Keratinocyte (primary cell): ENCODE measurements at regions not wholly inside any gene's neighbourhood (a gene's known extent, or its start where the extent isn't known, plus 50 kb on each side); places are given as distances from the start of the nearest gene placed in this dataset.

Source experiments
- DNase-seq: peaks from one replicate; pipeline ENCODE4 v3.0.0-alpha.2; 2011; ENCODE audit warnings: low read depth, missing footprints, low spot score
- FAIRE-seq: peaks from 2 replicates; lab custom pipeline; 2011; peaks lifted over from hg19 to GRCh38; lab: Jason Lieb, UNC
- H2AFZ ChIP-seq: 2 replicates; pipeline ENCODE4 v1.6.0; 2012; ENCODE audit warnings: low read length, control low read depth, inconsistent platforms; ENCODE audit not compliant: control insufficient read depth
- H3K27ac ChIP-seq: 2 replicates; pipeline ENCODE4 v1.5.1; 2011; ENCODE audit warnings: low read length; ENCODE audit not compliant: control insufficient read depth, insufficient read depth
- H3K27me3 ChIP-seq: 3 replicates; pipeline ENCODE4 v1.6.0; 2011; ENCODE audit warnings: low read length; ENCODE audit not compliant: control insufficient read depth, insufficient read depth; ENCODE audit errors: extremely low read depth
- H3K36me3 ChIP-seq, 2 experiments: 2 replicates in 1 of 2; 3 replicates in 1 of 2; pipeline ENCODE4 v1.5.1; 2011; ENCODE audit warnings: low read length in 2 of 2, mild to moderate bottlenecking in 1 of 2; ENCODE audit not compliant: control insufficient read depth in 2 of 2, insufficient read depth in 2 of 2; ENCODE audit errors: extremely low read depth in 1 of 2
- H3K4me1 ChIP-seq: 3 replicates; pipeline ENCODE4 v1.5.1; 2011; ENCODE audit warnings: low read length; ENCODE audit not compliant: control insufficient read depth, insufficient read depth; ENCODE audit errors: extremely low read depth
- H3K4me2 ChIP-seq: 3 replicates; pipeline ENCODE4 v1.6.0; 2011; ENCODE audit warnings: low read depth, low read length; ENCODE audit not compliant: control insufficient read depth, insufficient read depth; ENCODE audit errors: extremely low read depth
- H3K4me3 ChIP-seq, 3 experiments: fragments of 200-600 bp in 1 of 3; sonication (generic) in 1 of 3; 2 replicates in 2 of 3; 3 replicates in 1 of 3; pipeline ENCODE4 v1.5.1; 2011 to 2016; ENCODE audit warnings: low read length in 3 of 3, mild to moderate bottlenecking in 3 of 3, control low read depth in 2 of 3, inconsistent platforms in 1 of 3, low read depth in 1 of 3, mixed read lengths in 1 of 3, mixed run types in 1 of 3, moderate library complexity in 1 of 3; ENCODE audit not compliant: control insufficient read depth in 2 of 3, insufficient read depth in 2 of 3; ENCODE audit errors: extremely low read depth in 1 of 3
- H3K79me2 ChIP-seq: 2 replicates; pipeline ENCODE4 v1.6.0; 2012; ENCODE audit warnings: low read length; ENCODE audit not compliant: control insufficient read depth, insufficient read depth
- H3K9ac ChIP-seq: 3 replicates; pipeline ENCODE4 v1.6.0; 2011; ENCODE audit warnings: low read length; ENCODE audit not compliant: control insufficient read depth, insufficient read depth; ENCODE audit errors: extremely low read depth
- H3K9me1 ChIP-seq: 3 replicates; pipeline ENCODE4 v1.6.0; 2011; ENCODE audit warnings: low read length; ENCODE audit not compliant: control insufficient read depth, insufficient read depth; ENCODE audit errors: extremely low read depth
- H3K9me3 ChIP-seq: 2 replicates; pipeline ENCODE4 v1.5.1; 2012; ENCODE audit warnings: low read depth, low read length; ENCODE audit not compliant: control insufficient read depth
- H4K20me1 ChIP-seq: 3 replicates; pipeline ENCODE4 v1.6.0; 2011; ENCODE audit warnings: low read length; ENCODE audit not compliant: control insufficient read depth, insufficient read depth; ENCODE audit errors: extremely low read depth
- EZH2 ChIP-seq: IDR thresholded peaks from one replicate; pipeline ENCODE4 v1.6.1; 2012; ENCODE audit warnings: inconsistent platforms, mild to moderate bottlenecking, low read length, moderate library complexity
- dilution Hi-C: fragments of 300-500 bp; cut with MboI; formaldehyde crosslinking; loops from one replicate; pipeline ENCODE4 v1.7.0; 2020; ENCODE audit warnings: low sequenced_read_pairs; ENCODE audit not compliant: extremely low pct_ligation_motif_present
- TF ChIP-seq, protein P1 (sequence below), 3 experiments: IDR thresholded peaks in 1 of 3; conservative IDR thresholded peaks in 1 of 3; optimal IDR thresholded peaks in 1 of 3; 2 replicates in 2 of 3; 3 replicates in 1 of 3; pipeline versions ENCODE3 to v1.5.1; 2011; ENCODE audit warnings: low read length in 3 of 3, mild to moderate bottlenecking in 3 of 3, moderate library complexity in 2 of 3, control low read depth in 1 of 3, inconsistent platforms in 1 of 3; ENCODE audit not compliant: insufficient read depth in 2 of 3; ENCODE audit errors: extremely low read depth in 1 of 3

DNA sequence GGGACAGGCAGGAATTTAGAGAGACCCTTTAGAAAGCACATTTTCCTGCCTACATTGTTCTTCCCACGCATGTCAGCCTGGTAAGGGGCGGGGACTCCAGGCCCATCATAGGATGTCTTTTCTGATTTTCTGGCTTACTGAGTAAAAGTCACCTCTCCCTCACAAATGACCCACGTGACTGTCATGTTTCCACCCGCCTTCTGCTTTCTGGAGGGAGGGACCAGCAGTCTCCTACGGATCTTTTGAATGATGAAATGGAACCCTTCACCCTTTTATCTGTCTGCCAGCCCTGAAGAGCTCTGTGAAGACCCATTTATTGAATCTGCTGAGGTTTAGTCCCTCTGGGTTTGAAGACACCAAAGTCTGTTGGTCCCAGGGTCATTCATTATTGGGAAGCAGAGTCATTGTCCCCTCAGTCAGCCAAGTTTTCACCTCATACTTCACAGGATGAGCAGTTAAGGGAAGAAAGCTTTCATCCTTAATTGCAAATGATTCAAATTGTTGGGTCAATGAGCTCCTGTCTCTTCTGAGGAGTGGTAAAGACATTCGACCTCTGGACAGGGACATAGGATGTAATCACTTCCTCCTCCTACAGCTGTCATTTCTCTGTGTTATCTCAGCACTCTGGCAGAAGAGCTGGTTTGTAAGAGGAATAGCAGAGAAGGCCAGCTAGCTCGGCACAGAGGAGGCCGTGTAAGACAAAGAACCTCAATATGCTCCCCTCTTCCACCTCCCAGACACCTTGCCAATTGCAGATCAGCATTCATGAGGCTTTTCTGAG is 446.1 kb downstream of the HS3ST3B1 start:
- H4K20me1 ChIP-seq = no peaks in the 10 kb centered on the region
- FAIRE-seq = no peak
- H2AFZ ChIP-seq = no peak overlapping the region
- no peak overlapping the region for H3K9ac ChIP-seq
- peaks cover 9% of the 10 kb centered on the region for H3K4me1 ChIP-seq
- H3K27ac ChIP-seq = no peak overlapping the region
- no peak overlapping the region for H3K4me2 ChIP-seq
- DNase-seq = no peak
- no peaks in the 10 kb centered on the region for H3K36me3 ChIP-seq
- no peak for TF ChIP-seq EZH2
- TF ChIP-seq, protein P1, sequence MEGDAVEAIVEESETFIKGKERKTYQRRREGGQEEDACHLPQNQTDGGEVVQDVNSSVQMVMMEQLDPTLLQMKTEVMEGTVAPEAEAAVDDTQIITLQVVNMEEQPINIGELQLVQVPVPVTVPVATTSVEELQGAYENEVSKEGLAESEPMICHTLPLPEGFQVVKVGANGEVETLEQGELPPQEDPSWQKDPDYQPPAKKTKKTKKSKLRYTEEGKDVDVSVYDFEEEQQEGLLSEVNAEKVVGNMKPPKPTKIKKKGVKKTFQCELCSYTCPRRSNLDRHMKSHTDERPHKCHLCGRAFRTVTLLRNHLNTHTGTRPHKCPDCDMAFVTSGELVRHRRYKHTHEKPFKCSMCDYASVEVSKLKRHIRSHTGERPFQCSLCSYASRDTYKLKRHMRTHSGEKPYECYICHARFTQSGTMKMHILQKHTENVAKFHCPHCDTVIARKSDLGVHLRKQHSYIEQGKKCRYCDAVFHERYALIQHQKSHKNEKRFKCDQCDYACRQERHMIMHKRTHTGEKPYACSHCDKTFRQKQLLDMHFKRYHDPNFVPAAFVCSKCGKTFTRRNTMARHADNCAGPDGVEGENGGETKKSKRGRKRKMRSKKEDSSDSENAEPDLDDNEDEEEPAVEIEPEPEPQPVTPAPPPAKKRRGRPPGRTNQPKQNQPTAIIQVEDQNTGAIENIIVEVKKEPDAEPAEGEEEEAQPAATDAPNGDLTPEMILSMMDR (optimal IDR thresholded peaks at IDR 0.05 in 1 of 3, IDR thresholded peaks at IDR 0.05 in 1 of 3, conservative IDR thresholded peaks at IDR 0.05 in 1 of 3; ENCODE audit: extremely low read depth in 1 of 3, insufficient read depth in 2 of 3, low read length in 3 of 3) = no peak
- no peak overlapping the region for H3K4me3 ChIP-seq
- H3K9me1 ChIP-seq = no peaks in the 10 kb centered on the region
- no peaks in the 10 kb centered on the region for H3K27me3 ChIP-seq
- dilution Hi-C loops = no loop called here
- no peaks in the 10 kb centered on the region for H3K79me2 ChIP-seq
- no peaks in the 10 kb centered on the region for H3K9me3 ChIP-seq

DNA sequence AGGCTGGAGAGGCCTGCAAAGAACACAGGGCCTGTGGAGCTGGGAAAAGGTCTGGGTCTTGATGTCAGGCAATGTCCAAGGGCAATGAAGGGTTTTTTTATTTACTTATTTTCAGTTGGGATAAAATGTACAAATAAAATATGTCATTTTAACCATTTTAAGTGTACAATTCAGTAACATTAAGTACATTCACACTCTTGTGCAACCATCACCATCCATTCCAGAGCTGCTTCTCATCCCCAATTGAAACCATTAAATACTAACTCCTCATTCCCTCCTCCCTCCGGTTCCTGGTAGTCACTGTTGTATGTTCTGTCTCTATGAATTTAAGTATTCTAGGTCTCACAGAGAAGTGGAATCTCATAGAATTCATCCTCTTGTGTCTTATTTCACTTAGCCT is 444.7 kb downstream of the HS3ST3B1 start:
- dilution Hi-C loops = no loop called here
- no peaks in the 10 kb centered on the region for H3K79me2 ChIP-seq
- no peaks in the 10 kb centered on the region for H3K9me3 ChIP-seq
- DNase-seq (no peak), FAIRE-seq (no peak)
- H3K27me3 ChIP-seq = no peaks in the 10 kb centered on the region
- peaks cover 9% of the 10 kb centered on the region for H3K4me1 ChIP-seq
- H3K27ac ChIP-seq = no peak overlapping the region
- no peaks in the 10 kb centered on the region for H3K36me3 ChIP-seq
- no peak overlapping the region for H2AFZ ChIP-seq
- no peak overlapping the region for H3K9ac ChIP-seq
- no peaks in the 10 kb centered on the region for H4K20me1 ChIP-seq
- H3K4me3 ChIP-seq = no peak overlapping the region
- H3K4me2 ChIP-seq = no peak overlapping the region
- TF ChIP-seq, protein P1 (optimal IDR thresholded peaks at IDR 0.05 in 1 of 3, IDR thresholded peaks at IDR 0.05 in 1 of 3, conservative IDR thresholded peaks at IDR 0.05 in 1 of 3; ENCODE audit: extremely low read depth in 1 of 3, insufficient read depth in 2 of 3, low read length in 3 of 3) = no peak
- TF ChIP-seq EZH2 = no peak
- no peaks in the 10 kb centered on the region for H3K9me1 ChIP-seq
